CD4-positive, alpha-beta T cell treated with Interleukin-6 for 4 hours (primary cell): ENCODE measurements at regions not wholly inside any gene's neighbourhood (a gene's known extent, or its start where the extent isn't known, plus 50 kb on each side); places are given as distances from the start of the nearest gene placed in this dataset.
"Not testable (repeated sequence)": the region's sequence is repeated elsewhere in the genome, so short reads cannot be mapped to it uniquely, and the experiment has no call there.

Experiments
- DNase-seq: peaks from one replicate; pipeline ENCODE4 v3.0.0-alpha.2; 2020; ENCODE audit warnings: mixed read lengths

DNA sequence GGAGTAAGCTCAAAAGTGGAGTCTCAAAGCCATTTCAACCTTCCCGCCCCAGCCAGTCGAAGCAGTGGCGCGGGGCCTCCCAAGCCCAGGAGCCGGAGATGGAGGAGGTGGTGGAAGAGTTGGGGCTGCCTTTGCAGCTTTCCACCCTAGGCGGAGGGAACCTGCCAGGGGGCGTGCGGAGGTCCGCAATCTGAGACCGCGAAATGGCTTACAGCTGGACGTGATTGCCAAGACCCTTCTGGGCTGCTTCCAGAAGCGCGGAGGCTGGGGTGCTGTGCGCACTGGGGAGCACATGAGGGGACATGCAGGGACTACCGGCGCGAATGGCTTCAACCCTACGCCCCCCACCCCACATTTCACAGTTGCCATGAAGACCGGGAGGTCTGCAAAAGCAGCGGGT lies 86.2 kb downstream of the PRR15 start:
- DNase-seq, result no peak

- no peak for DNase-seq
These were observed 87.8 kb downstream of the PRR15 start for GRCh38 chr7:29651477-29651876.

DNA sequence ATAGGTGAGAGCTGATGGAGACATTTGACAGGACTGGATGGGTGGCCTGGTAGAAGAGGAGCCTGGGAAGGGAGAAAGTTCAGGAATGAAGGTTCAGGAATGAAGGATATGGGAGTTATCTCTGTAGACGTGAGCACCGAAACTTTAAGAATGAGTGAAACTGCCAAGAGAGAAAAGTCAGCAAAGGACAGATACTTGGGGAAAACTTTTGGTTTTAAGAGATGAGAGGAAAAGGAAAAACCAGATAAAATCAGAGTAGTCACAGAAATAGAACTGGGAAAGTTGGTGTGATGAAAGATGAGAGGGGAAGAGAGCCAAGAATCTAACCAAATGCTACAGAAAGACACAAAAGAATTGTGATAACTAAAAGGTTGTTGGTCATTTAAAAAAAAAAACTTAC lies 88.9 kb downstream of the PRR15 start:
- no peak for DNase-seq

- DNase-seq, result not testable (repeated sequence)
These were observed 90.7 kb downstream of the PRR15 start for GRCh38 chr7:29654340-29654739.

GRCh38 chr7:29657288-29657687 lies 93.7 kb downstream of the PRR15 start:
- no peak for DNase-seq

DNA sequence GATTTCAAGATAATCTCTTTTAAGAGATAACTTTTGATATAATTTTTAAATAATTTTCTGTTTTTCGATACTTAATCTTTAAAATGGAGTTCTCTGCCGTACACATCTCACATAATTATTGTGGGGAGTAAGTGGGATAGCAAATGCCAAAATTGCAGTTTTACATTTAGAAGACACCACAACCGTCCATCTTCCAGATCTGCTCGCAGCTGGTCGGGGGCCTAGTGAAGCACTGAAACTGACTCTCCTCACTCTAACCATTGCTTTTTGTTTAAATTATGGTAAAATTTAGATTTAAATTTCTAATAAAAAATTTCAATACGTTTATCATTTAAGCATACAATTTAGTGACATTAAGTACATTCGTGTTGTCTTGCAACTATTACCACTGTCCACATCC lies 94.2 kb downstream of the PRR15 start:
- DNase-seq, result no peak

DNA sequence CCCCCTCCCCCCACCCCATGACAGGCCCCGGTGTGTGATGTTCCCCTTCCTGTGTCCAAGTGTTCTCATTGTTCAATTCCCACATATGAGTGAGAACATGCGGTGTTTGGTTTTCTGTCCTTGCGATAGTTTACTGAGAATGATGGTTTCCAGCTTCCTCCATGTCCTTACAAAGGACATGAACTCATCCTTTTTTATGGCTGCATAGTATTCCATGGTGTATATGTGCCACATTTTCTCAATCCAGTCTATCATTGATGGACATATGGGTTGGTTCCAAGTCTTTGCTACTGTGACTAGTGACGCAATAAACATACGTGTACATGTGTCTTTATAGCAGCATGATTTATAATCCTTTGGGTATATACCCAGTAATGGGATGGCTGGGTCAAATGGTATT lies 95.6 kb downstream of the PRR15 start:
- DNase-seq, result not testable (repeated sequence)

DNA sequence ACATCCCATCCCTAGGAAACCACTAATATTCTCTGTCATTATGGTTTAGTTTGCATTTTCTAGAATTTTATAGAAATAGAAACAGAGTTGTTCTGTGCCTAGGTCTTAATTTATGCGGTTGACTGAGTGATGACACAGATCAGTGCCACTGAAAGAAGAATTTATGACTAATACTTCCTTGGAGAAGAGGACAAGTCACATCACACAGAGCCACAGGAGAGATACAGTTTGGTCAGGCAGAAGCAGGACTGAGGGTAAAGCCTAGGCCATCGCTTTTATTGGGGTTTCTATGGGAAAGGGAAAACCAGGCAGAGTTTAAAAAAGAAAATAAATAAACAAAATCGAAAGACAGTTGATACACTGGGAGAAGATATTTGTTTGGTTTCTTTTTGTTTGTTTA lies 99.3 kb downstream of the PRR15 start:
- DNase-seq, result not testable (repeated sequence)

DNA sequence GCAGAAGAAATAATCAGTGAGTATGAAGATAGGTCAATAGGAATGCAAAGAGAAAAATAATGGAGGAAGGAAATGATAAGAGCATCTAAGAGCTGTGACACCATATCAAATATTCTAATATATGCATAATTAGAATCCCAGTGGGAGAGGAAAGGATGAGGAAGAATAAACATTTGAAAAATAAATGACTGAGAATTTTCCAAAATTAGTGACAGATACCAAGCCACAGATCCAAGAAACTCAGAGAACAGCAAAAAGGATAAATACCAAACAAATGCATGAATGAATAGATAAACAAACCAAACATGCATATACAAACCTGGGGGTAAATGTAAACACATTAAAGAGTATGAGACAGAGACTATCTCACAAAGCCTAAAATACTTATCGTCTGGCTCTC lies 101.4 kb downstream of the PRR15 start:
- DNase-seq, result not testable (repeated sequence)

DNA sequence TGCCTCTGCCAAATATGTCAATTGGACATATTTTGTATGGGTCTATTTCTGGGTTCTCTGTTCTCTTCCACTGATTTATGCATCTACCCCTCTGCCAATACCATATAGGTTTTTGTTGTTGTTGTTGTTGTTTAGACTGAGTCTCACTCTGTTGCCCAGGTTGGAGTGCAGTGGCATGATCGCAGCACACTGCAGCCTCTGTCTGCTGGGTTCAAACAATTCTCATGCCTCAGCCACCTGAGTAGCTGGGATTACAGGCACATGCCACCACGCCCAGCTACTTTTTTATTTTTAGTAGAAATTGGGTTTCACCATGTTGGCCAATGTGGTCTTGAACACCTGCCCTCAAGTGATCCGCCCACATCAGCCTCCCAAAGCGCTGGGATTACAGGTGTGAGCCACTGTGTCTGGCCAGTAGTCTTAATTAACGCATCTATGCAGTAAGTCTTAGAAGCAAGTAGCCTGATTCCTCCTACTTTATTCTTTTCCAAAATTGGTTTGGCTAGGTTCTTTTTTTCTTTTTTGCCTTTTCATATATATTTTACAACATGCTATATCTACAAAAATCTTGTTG lies 103.5 kb downstream of the PRR15 start:
- DNase-seq, result not testable (repeated sequence)

GRCh38 chr7:29671286-29671685 lies 107.7 kb downstream of the PRR15 start:
- DNase-seq, result not testable (repeated sequence)

GRCh38 chr7:29673635-29674034 lies 110.0 kb downstream of the PRR15 start:
- DNase-seq, result not testable (repeated sequence)

DNA sequence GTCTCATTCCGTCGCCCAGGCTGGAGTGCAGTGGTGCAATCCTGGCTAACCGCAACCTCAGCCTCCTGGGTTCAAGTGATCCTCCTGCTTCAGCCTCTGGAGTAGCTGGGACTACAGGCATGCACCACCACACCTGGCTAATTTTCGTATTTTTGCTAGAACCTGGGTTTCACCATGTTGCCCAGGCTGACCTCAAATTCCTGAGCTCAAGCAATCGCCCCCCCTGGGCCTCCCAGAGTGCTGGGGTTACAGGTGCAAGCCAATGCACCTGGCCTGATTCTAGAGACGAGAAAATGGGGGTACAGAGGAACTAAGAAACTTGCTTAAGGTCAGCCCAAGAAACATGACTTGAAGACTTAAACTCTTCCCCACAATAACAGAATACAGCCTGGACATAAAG lies 111.0 kb downstream of the PRR15 start:
- not testable (repeated sequence) for DNase-seq

DNA sequence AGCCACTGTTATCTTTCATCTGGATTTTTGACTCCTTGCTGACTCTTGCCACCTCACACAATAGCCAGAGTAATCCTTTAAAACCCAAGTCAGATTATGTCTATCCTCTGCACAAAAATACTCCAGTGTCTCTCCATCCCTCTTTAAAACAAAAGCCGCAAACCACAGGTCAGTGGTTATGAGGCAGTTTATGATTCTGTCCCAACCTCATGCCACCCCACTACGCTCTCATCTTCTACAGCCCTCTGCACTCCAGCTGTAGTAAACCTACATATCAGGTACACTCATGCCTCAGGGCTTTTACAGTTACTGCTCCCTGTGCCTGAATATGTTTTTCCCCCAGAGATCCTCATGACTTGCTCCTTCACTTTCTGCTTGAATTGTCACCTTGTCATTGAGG lies 113.6 kb downstream of the PRR15 start:
- DNase-seq, result not testable (repeated sequence)

DNA sequence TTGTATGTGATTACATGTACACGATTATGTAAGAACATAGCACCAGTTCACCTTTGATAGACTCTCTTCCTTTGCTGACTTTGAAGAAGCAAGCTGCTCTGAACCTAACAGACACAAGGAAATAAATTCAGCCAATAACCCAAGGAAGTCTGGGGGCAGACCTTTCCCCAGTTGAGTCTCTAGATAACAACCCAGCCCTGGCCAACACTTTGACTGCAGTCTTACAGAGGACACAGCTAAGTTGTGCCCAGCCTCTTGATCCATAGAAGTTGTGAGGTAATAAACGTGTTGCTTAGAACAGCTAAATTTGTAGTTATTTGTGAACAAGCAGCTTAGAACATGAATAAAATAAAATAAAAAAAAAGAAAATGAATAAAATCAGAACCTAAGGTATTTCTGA lies 116.3 kb downstream of the PRR15 start:
- DNase-seq, result not testable (repeated sequence)

GRCh38 chr7:29680601-29681000 lies 117.0 kb downstream of the PRR15 start:
- not testable (repeated sequence) for DNase-seq

GRCh38 chr7:29684151-29684786 lies 120.6 kb downstream of the PRR15 start:
- DNase-seq, result not testable (repeated sequence)

- peak; percentile 34 for DNase-seq
These were observed 121.3 kb upstream of the WIPF3 start for GRCh38 chr7:29684787-29685650.

DNA sequence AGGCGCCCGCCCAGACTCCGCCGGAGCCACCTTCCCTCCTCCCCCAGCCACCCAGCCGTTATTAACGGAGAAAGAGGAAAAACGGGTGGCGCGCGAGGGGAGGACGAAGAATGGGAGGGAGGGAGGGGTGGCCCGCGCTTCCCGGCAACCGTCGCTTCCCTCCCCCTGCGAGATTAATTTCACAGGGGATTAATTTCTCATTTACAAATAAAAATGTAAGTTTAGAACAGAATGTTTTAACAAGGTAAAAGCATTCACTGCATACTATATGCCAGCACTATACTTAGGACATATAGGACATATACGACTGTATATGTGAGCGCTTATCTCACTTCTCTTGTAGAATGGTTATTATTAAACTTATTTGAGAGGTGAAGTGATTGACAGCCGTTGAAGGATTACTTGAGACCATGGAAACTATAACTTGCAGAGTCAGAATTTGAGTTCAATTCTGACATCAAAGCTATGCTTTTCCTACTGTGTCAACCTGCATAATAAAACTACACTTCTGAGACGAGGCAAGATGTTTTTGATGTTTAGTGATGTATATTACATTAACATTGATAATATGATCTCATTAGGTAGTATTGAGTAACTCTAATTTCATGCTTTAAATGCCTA lies 120.5 kb upstream of the WIPF3 start:
- not testable (repeated sequence) for DNase-seq

DNA sequence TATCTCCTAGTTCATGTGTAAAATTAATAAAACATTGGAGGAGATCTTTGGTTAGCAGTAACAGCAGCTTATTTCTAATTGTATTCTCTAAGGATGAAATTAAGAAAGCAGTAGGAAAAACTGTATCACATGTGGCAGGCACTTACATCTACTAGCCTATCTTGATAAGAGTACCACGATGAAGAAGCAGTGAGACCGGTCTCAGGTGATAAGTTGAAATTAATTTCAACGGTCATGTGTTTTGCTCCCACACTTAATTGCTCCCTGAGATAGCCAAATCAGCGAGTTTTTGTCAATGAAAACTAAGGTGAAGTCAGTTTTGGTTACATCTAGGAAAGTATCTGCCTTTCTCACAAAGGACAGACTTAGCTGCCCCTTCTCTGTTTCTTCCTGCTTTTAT lies 115.8 kb upstream of the WIPF3 start:
- DNase-seq, result not testable (repeated sequence)

GRCh38 chr7:29696402-29696801 lies 109.9 kb upstream of the WIPF3 start:
- DNase-seq, result not testable (repeated sequence)

DNA sequence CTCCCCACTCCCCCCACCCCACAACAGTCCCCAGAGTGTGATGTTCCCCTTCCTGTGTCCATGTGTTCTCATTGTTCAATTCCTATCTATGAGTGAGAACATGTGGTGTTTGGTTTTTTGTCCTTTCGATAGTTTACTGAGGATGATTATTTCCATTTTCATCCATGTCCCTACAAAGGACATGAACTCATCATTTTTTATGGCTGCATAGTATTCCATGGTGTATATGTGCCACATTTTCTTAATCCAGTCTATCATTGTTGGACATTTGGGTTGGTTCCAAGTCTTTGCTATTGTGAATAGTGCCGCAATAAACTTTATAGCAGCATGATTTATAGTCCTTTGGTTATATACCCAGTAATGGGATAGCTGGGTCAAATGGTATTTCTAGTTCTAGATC lies 106.6 kb upstream of the WIPF3 start:
- DNase-seq, result not testable (repeated sequence)

DNA sequence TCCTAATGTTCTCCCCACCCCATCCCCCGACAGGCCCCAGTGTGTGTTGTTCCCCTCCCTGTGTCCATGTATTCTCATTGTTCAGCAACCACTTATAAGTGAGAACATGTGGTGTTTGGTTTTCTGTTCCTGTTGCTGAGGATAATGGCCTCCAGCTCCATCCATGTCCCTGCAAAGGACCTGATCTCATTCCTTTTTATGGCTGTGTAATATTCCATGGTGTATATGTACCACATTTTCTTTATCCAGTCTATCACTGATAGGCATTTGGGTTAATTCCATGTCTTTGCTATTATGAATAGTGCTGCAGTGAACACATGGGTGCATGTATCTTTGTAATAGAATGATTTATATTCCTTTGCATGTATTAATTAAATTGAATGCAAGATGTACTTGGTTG lies 104.8 kb upstream of the WIPF3 start:
- DNase-seq, result not testable (repeated sequence)
